ENCODE measurements at regions not wholly inside any gene's neighbourhood (a gene's known extent, or its start where the extent isn't known, plus 50 kb on each side); places are given as distances from the start of the nearest gene placed in this dataset.

GRCh38 chrX:8319359-8319758 lies 145.3 kb upstream of the VCX3B start:
- no peak for DNase-seq (ENCODE audit: low spot score)

DNA sequence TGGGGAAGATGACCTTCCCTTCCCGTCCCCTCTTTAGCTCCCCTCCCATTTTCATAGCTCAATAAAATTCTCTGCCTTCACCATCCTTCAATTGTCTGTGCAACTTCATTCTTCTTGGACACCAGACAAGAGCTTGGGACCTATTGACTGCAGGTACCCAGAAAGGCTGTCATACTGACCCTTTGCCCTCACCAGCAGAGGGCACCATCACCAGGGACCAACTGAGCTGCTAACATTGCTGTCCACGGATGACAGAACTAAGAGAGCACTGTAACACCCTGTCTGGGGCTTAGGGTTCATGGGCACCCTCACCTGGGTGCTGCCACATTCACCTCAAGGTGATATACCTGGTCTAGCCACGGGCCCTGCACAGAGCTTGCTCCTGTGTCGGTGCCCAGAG lies 141.3 kb upstream of the VCX3B start:
- DNase-seq (ENCODE audit: low spot score), result no peak

DNA sequence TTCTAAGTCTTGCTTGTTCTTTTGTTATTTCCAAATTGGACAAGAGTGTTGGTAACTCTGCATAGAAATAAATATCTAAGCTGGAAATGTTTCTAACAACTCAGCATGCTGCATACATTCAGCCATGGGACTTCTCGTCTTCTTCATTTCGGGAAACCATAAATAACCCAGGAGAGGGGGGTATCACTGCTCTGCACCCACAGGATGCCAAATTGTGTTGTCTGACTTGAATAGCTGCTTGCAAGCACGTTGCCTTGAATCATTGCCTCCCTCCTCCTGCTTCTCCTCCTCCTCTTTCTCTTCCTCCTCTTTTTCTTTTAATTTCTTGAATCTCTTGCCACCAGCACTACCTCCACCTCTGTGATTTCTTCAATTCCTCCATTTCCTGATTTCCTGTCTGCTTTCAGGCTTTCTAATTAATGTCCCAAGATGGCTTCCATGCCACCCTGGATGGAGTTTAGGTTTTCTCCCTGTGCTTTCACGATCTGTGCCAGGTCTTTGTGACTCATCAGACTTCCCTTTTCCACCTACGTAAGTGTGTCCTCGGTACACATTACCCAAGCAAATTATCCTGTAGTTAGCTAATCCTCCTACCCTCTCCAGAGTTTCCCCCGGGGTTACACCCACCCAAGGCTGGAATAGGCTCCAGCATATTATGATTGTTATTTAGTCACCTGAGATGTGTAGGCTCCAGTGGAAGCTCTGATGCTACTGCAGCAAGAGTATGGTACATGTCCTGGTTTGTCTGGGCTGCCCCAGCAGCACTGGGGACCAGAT lies 122.6 kb upstream of the VCX3B start:
- DNase-seq (ENCODE audit: low spot score), result peak; percentile 68

DNA sequence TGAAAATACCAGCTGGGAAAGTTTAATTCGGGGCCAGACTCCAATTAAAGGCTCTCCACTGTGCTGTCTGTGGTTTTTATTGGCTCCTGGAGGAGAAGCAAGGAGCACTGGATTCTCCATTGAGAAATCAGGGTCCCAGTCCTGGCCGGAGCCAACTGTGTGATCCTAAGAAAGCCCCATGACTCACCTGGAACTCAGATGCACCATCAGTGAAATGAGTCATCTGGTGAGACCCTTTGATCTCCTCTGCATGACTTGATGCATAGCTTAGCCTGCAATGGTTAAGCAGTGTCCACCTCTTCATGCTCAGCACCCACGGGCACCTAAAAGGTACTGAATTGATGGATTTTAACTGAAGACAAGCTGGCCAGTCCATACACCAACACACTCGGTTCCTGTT lies 119.2 kb upstream of the VCX3B start:
- peak; percentile 85 for DNase-seq (ENCODE audit: low spot score)

- DNase-seq (ENCODE audit: low spot score), result peak; percentile 76
These were observed 118.6 kb upstream of the VCX3B start for GRCh38 chrX:8346060-8346459.

- no peak for DNase-seq (ENCODE audit: low spot score)
These were observed 117.7 kb upstream of the VCX3B start for GRCh38 chrX:8346892-8347291.

DNA sequence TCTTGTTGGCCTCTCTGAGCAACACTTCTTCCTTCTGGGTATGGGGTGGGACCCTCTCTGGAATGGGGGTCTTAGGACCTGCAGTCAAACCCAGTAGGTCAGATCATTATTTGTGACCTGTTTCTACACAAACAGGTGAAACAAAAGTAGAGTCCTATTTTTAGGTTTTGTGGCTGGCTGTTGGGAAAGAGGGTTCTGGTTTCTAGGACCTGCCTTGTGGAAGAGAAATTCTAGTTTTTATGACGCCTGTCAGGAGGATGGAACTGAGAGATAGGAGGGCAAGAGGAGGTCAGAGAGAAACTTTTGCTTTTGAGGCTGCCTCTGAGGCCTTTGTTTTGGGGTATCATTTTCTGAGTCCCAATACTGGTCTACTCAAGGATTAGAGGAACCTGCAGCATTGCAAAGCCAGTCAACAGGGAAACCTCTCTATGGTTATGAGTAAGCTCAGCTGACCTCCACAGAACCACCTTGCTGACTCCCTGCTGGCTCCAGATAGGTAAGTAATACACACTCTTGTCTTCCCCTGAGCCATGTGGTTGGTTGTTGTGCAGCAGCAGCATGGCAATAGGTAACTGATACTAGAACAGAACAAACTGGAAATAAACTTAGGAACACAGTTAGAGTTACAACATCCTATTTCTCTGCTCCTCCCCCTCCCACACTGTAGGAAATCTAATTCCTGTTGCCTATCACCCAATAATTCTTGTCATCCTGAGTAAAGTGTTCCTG lies 114.7 kb upstream of the VCX3B start:
- DNase-seq (ENCODE audit: low spot score), result peak; percentile 45

DNA sequence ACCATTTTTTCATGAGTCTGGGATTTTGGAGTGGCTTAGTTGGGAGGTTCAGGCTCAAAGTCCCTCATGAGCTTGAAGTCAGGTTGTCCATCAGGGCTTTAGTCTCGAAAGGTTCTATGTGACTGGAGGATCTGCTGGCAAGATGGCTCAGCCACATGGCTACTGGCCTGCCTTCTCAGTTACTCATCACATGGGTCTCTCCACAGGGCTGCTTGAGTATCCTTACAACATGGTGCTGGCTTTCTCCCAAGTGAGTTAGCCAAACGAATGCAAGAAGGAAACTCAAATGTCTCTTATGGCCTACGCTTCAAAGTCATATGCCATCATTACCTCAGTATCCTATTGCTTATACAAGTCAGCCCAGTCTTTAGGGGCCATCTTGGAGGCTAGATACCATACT lies 106.3 kb upstream of the VCX3B start:
- no peak for DNase-seq (ENCODE audit: low spot score)

DNA sequence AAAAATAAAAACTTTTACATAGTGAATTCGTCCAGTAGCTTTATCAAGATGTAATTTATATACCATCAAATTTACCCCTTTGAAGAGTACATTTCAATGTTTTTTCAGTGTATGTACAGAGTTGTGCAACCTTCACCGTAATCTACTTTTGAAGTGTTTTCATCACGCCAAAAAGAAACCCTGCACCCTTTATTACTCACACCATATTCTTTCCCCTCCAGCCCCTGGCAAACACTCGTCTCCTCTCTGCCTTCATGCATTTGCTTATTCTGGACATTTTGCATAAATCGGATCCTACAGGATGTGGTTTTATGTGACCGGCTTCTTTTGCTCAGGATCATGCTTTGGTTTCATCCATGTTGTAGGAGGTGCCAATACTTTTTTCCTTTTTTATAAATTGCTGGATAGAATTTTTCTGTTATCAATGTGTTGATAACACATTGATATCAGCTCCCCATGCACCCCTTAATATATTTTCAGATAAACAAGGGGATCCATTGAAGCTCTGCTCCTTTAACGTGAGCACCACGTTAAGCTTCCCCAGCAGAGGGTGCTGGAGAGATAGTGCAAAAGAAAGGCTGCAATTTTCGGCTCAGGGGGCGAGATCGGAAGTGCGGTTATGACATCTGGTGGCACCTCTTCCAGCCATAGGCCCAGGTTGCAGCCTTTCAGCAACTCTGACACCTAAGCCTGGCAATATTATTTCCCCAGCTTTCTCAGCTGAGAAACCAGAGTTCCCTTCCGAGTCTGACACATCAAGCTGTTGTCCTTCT lies 100.1 kb upstream of the VCX3B start:
- DNase-seq (ENCODE audit: low spot score), result peak; percentile 33

DNA sequence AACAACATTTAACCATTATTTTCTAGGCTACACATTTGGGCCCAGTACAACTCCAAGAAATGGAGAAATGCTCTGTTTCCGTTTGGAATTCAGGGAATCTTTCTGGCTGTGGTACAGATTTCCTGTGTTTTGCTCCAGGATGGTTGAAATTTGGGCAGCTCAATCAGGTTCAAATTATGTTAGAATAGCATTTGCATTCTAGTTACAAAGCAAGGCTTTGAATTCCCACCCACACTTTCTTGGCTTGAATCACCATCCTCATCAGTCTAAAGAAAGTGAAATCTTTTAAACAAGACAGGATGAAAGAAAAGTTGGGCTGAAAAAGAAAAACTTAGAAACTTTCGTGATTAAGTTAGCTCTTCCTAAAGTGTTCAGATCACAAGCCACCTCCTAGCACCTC lies 98.1 kb upstream of the VCX3B start:
- no peak for DNase-seq (ENCODE audit: low spot score)

DNA sequence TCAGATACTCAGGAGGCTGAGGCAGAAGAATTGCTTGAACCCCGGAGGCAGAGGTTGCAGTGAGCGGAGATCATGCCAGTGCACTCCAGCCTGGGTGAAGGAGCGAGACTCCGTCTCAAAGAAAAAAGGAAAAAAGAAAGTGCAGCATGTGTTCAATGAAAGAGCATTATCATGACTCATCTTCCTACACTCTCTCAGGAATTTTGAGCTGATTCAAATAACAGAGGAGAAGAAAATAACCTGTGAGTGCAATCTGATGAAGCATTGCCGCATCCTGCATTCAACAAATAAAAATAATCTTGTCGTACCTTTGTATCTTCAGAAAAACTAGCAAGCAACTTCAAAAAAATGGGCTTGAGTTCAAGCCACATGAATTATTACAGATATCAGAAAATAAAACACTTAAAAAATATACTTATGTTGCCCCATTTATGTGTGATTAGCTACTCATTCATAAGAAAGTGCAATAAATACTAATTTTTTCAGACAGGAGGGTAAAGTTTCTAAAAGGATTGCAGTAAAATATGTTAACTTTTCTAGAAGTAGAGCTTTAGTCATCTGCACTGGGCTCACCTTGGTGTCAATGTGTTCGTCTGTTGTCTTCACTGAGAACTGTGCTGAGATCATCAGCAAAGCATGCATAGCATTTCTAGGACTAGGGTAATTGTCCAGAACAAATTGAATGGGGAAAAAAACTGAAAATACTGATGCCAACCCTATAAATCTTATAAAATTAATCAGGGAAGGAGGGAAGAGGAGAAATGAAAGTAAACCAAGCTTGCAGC lies 90.4 kb upstream of the VCX3B start:
- peak; percentile 57 for DNase-seq (ENCODE audit: low spot score)

GRCh38 chrX:8377041-8377440 lies 87.6 kb upstream of the VCX3B start:
- DNase-seq (ENCODE audit: low spot score), result no peak

GRCh38 chrX:8390771-8391170 lies 73.9 kb upstream of the VCX3B start:
- no peak for DNase-seq (ENCODE audit: low spot score)

DNA sequence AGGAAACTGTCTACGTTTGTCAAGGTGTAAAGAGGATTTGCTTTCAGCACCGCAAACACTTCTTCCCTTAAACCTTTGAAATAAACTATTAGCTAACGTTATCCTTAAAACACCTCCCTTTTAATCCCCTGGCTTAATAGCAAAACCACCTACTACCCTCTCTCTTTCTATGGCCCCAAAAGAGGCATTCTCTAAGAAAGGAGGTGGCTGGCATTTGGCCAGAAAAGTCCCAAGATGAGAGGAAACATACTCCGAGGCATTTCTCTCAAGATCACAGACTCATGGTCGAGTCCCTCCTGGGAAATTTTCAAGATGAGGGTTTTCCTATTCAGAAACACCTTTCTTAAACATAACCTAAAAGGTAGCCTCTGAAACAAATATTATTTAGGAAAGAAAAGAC lies 60.6 kb upstream of the VCX3B start:
- DNase-seq (ENCODE audit: low spot score), result no peak

DNA sequence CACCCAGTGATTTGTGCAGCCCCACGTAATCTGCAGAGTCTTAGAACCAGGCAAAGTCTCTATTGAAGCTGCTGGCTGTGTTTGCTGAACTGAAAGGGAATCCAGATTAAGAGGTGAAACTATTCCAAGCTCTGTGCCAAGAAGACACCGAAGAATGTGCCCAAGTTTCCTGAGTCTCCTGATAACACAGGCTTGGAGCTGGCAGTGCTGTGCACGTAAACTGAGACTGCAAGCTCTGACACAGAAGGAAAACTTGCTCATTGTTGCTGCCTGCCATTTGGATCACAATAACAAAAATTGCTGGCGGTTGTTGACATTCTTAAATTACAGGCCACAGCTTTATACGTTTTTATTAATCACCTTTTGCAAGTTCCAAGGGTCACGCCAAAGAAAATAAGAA lies 60.2 kb upstream of the VCX3B start:
- DNase-seq (ENCODE audit: low spot score), result peak; percentile 5

DNA sequence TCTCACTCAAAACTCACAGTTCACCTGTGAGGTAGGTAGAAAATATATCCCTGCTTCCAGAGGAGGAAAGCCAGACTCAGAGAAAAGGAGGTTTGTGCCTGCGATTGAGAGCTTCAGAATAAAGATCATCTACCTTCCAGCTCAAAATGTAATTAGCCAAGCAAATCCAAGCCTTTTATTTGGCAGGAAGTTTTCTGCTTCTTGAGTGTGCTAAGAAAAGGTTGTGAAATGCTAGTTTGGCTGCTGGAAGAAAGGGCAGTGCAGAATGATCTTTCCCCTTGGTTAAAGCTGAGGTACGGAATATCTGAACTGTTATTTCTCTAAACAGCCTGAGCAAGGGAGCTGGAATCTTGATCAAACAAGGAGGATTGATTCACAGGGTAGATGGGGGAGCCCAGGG lies 59.7 kb upstream of the VCX3B start:
- DNase-seq (ENCODE audit: low spot score), result no peak

GRCh38 chrX:8405631-8406030 lies 59.0 kb upstream of the VCX3B start:
- no peak for DNase-seq (ENCODE audit: low spot score)

- no peak for DNase-seq (ENCODE audit: low spot score)
These were observed 51.4 kb upstream of the VCX3B start for GRCh38 chrX:8413279-8413678.
